GM19043 (cell line): ENCODE measurements at regions not wholly inside any gene's neighbourhood (a gene's known extent, or its start where the extent isn't known, plus 50 kb on each side); places are given as distances from the start of the nearest gene placed in this dataset.

Experiments
- ATAC-seq: cut with Tn5 transposase; IDR thresholded peaks from one replicate; pipeline ENCODE4 v1.9.1; 2021; ENCODE audit warnings: low read depth; ENCODE audit not compliant: unreplicated experiment

GRCh38 chr17:74089869-74090464 lies 113.5 kb upstream of the RPL38 start:
- ATAC-seq, result no peak

DNA sequence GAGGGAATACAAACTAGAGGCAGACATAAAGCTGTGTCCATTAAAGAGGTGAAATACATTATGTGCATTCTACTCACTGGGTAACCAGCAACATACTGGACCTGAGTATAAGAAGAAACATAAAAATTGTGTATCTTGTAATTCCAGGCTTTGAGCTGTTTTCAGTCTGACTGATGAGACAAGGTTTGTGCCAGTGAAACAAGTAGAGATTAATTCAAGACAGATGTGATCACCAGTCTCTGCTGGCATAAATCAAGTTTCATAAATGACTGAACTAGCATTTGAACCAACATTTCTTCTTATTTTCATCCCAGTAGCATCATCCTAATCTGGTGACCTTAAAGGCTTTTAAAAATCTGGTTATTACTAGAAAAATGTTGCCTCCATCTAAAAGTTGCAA lies 108.8 kb upstream of the RPL38 start:
- no peak for ATAC-seq

DNA sequence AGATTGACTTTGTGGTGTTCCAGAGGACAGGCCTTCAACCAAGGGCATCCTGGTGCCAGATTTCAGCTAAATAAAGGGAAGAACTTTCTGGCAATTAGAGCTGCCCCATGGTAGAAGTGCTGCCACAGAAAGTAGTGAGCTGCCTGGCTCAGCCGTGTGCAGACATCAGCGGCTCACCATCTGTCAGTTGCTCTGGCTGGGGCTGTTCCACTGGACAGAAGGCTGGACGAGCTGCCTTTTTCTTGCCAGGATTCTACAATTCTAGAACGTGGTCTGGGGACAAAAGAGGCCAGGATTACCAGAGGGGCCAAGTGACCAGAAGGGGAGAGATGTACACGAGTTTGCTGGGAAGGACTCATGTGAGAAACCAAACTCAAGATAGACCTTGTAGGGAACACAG lies 107.0 kb upstream of the RPL38 start:
- no peak for ATAC-seq

DNA sequence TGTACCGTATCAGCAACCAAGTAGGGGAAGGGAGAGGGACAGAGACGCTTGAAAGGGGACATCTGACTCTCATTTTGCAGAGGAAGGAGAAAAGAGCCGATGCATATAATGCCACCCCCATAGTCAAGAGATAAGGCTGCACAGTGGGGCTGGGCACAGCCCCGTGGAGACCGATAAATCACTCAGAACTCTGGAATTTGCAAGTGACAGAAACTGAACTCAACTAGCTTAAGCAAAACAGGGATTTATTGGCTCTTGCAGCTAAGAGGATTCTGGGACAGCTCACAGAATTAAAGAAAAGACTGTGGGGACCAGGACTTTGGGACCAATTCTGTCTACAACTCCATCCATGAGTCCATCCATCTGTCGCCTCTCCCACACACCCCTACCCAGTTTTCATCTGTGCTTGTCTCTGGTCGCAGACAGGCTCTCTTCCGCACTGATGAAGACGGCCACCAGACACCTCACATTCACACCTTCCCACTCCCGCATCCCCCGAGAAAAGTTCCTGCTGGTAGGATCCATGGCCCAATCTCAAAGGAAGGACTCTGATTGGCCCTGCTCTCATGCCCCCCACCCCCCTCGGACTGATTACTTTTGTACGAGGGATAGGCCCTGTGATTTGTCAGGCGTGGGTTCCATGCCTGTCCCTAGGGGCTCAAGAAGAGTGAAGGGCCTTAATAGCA lies 105.9 kb upstream of the RPL38 start:
- no peak for ATAC-seq

DNA sequence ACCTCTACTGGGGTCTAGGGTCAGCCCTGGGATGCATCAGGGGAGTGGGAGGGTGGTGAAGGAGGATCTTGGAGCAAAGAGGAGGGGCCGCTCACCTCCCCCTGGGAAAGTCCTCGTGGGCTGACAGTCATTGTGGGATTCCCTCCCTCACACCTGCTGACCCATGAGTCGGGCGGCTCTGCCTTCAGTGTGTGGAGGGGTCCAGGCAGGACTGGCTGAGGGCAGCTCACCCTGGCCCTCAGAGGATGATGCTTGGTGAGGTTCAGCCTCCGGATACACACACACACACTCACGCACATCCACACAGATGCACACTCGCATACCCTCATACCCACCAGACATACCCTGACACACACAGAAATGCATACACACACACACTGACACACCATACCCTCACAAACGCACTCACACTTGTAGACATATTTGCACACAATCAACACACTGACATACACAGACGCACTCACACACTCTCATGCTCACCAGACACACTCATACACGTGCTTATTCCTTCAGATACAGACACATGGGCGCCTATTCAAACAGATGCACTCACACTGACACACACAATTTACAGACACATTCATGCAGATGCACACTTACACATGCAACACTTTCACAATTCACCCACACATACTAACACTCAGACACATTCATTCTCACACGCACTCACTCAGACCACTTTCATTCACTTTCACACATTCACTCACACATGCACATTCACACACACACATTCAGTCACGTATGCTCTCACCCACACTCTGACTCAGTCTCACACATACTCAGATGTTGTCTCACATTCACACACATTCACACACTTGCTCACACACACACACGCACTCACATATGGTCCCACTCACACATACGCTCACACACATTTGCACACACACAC lies 105.1 kb upstream of the RPL38 start:
- no peak for ATAC-seq

- ATAC-seq, result no peak
These were observed 103.8 kb upstream of the RPL38 start for GRCh38 chr17:74099442-74100340.

DNA sequence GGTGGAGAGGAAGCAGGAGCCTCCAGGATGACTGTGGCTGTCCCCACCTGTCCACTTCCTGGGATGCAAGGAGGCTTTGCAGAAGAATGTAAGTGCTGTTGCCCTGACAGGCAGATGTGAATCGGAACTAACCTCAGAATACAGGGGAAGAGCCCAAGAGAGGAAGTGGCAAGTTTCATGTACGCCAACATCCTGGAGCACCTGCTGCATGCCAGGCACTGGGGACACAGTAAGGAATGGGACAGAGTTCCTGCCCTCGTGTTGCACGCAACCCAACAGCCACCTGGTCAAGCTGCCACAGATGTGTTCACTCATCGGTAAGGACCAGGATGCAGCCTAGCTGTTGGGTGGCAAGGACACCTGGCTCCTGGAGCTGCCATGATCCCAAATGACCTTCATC lies 98.6 kb upstream of the RPL38 start:
- ATAC-seq, result no peak

DNA sequence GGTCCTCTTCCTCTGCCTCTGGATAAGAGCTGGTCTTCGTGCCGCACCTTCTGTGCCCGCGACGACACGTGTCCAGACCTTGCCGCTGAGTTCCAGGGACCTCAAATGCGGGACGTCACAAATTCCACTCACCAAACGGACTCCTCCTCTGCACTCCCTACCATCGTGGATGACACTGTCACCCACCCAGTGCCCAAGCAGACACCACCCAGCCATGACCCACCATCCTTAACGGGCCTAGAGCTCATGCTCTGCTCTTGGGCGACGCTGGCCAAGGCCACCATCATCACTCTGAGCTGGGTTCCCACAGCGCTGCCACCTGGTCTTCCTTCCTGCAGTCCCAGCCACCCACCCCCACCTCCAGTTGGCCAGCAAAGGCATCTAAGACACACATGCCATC lies 96.4 kb upstream of the RPL38 start:
- ATAC-seq, result no peak

GRCh38 chr17:74108126-74108705 lies 95.3 kb upstream of the RPL38 start:
- ATAC-seq, result no peak

- no peak for ATAC-seq
These were observed 93.0 kb upstream of the RPL38 start for GRCh38 chr17:74110467-74110866.

DNA sequence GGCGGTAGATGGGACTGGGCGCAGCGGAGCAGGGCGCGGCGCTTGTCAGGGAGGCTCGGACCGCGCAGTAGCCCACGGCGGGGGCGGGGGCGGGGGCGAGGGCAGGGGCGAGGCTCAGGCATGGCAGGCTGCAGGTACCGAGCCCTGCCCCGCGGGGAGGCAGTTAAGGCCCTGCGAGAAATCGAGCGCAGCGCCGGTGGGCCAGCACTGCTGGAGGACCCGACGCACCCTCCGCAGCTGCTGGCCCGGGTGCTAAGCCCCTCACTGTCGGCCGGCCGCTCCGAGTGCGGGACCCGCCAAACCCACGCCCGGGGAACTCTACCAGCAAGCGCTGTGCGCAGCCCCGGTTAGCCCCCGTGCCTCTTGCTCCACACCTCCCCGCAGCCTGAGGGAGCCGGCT lies 90.2 kb upstream of the RPL38 start:
- ATAC-seq, result no peak

GRCh38 chr17:74113952-74114351 lies 89.5 kb upstream of the RPL38 start:
- no peak for ATAC-seq

GRCh38 chr17:74114881-74115470 lies 88.5 kb upstream of the RPL38 start:
- no peak for ATAC-seq

DNA sequence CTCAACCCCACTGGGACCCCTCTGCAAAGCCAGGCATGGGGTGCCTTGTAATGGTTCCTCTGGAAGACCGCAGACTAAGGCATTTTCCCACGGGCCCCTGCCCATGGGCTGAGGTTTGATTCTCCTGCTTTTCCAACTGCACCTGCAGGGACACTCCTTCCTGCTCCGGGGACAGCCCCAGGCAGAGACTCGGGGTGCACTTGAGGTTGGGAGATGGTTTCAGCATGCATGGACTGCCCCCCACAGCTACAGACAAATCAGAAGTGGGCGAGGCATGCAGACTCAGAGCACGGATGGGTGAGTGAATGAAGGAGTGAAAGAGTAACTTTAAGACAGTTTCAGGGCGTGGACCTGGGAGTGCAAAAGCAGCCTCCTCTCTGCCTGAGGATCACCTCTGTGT lies 87.9 kb upstream of the RPL38 start:
- no peak for ATAC-seq

- ATAC-seq, result no peak
These were observed 87.3 kb upstream of the RPL38 start for GRCh38 chr17:74116087-74116717.

- ATAC-seq, result no peak
These were observed 86.3 kb upstream of the RPL38 start for GRCh38 chr17:74117087-74117698.

DNA sequence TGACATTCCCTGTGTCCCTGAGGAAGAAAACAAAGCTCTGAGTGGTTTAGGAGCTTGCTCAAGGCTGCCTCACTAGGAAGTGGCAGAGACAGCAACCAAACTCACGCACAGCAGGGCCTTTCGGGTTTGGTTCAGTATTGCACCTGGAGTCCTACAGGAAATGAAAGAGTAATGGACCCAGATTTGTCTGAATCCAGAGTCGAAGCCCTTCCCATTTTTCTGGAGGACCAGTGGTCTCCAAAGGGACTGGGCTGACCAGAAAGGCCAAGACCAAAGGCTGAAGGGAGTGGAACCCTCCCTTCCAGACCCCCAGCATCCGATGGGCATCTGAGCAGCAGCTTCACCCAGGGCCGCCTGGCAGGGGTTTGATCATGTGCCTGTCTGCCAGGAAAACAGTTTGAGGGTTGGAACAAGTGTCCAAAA lies 85.5 kb upstream of the RPL38 start:
- ATAC-seq, result no peak

DNA sequence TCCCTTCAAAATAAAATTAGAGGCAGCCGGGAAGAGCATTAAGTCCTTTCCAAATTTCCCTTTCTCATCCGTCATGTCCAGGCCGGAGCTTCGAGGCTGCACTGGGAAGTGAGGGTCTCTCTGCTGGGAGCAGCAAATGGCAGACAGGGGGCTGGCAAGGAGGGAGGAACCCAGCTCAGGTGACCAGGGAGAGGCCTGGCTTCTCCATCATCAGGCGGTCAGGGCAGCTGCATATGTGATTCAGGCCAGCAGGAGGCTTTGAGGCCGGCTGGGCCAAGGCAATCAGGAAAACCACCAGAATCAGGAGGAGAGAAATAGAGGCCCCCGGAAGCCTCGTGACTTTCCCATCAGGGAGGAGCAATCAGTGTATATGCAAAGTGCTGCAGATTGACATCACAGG lies 85.0 kb upstream of the RPL38 start:
- no peak for ATAC-seq

- ATAC-seq, result no peak
These were observed 84.4 kb upstream of the RPL38 start for GRCh38 chr17:74119049-74119580.
